NCI-H1092 treated with DMSO at 0.1 percent for 48 hours (cell line): ENCODE measurements at regions not wholly inside any gene's neighbourhood (a gene's known extent, or its start where the extent isn't known, plus 50 kb on each side); places are given as distances from the start of the nearest gene placed in this dataset.
A peak's percentile ranks its signal among the peaks of the same experiment; 100 is the strongest.
"Not testable (repeated sequence)": the region's sequence is repeated elsewhere in the genome, so short reads cannot be mapped to it uniquely, and the experiment has no call there.

Source experiments
- DNase-seq: peaks from one replicate; lab custom pipeline; 2025; lab: John Stamatoyannopoulos, UW

DNA sequence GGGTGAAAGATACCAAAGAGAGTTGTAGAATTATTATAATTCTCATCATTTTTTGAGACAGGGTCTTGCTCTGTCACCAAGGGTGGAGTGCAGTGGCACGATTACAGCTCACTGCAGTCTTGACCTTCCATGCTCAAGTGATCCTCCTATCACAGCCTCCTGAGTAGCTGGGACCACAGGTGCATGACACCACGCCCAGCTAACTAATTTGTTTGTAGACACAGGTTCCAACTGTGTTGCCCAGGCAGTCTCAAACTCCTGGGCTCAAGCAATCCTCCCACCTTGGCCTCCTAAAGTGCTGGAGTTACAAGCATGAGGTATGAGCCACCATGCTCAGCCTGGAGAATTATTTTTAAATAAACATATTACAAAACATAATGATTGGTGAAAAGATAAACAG is 92.8 kb upstream of the MSH6 start:
- DNase-seq, result no peak

DNA sequence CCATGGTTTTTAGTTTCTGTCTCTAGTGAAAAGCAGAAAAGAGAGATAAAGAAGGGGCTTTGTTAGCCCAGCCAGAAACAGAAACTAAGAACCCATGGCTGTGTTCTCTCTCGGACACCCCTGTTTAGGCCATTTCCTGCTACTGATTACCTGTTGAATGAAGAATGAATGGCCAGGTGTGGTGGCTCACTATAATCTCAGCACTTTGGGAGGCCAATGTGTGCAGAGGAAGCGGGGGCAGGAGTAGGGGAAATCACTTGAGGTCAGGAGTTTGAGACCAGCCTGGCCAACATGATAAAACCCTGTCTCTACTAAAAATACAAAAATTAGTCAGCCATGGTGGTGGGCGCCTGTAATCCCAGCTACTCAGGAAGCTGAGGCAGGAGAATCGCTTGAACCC is 93.8 kb upstream of the MSH6 start:
- DNase-seq, result not testable (repeated sequence)

DNA sequence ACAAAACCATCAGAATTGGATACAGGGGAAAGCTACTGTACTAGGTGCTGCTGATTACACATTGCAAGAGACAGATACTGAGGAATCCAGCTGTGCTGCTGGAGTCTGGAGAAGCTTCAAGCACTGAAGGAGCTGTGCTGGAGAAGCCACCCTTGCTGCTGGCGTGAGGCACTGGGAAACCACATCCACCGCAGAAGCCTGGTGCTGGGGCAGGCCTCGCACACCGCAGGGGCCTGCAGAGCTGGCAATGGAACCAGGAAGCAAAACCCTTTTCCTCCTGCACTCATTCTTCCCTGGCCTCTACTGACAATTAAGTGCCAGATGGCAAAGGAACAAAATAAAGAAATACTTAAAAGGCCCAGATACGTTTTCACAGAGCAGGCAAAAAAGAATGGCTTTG is 94.4 kb upstream of the MSH6 start:
- DNase-seq, result peak; percentile 8

DNA sequence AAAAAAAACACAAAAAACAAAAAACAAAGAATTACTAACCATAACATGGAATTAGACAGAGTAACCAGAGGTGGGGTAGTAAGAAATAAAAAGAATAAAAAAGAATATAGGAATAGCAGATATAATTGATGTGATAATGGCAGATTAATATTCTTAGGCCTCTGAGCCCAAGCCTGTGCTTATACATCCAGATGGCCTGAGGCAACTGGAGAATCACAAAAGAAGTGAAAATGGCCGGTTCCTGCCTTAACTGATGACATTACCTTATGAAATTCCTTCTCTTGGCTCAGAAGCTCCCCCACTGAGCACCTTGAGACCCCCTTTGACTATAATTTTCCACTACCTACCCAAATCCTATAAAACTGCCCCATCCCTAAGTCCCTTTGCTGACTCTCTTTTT is 95.1 kb upstream of the MSH6 start:
- DNase-seq, result no peak

DNA sequence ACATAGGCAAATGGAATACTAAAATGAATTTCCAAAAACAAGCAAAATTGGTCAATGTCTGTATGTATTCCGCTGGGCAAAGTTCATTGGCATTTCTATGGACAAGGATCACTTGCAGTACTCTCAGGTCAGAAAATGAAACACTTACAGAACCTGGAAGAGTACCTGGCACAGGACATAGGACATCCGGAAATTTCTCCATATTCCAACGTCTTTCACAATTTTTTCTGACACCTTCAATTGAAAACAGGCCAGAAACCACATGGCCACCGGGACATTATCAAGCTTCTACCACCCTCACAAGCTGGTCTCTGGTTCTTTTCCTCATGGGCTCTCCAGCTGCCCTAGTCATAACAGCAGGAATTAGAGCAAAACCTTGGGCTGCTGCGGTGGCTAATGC is 96.9 kb upstream of the MSH6 start:
- DNase-seq, result no peak

DNA sequence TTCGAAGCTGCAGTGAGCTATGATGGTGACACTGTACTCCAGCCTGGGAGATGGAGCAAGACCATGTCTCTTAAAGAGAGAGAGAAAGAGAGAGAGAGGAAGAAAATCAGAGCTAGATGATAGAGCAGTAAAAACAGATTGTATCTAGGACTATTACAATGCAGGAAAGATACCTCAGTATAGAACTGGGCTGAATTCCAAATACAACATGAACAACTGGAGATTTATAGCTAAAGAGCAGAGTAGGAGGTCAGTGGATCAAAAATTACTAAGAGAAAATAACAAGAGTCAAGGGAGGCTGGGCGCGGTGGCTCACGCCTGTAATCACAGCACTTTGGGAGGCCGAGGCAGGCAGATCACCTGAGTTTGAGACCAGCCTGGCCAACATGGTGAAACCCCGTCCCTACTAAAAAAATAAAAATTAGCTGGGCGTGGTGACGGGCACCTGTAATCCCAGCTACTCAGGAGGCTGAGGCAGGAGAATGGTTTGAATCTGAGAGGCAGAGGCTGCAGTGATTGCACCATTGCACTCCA is 100.7 kb upstream of the MSH6 start:
- no peak for DNase-seq

DNA sequence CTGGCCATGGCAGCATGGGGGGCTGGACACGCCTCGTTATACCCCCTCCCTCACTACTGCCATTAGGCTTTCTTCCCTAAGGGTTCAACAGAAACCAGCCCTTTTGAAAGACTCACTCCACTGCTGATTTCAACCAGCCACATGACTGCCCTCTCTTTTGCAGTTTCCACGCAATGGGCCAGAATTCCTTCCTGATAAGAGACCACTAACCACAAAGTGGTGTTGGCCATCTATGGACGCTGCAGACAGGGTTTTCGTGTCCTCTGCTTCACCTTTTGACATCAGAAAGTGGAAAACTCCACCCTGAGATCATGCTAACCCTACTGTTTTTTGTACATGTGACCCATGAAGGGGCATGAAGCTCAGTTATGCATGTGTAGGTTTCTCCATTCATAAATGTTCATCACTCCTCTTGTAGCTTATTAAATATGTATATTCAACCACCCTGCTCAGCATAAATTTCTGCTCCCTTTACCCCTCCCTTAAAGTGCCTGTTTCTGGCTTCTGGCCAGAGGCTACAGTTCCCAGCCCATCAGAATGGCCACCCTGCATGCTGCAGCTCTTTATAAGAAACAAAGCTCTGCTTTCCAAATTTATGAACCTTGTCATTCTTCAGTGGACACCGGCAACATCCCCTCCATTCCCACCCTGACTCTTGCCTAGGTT is 105.6 kb upstream of the KCNK12 start:
- no peak for DNase-seq

DNA sequence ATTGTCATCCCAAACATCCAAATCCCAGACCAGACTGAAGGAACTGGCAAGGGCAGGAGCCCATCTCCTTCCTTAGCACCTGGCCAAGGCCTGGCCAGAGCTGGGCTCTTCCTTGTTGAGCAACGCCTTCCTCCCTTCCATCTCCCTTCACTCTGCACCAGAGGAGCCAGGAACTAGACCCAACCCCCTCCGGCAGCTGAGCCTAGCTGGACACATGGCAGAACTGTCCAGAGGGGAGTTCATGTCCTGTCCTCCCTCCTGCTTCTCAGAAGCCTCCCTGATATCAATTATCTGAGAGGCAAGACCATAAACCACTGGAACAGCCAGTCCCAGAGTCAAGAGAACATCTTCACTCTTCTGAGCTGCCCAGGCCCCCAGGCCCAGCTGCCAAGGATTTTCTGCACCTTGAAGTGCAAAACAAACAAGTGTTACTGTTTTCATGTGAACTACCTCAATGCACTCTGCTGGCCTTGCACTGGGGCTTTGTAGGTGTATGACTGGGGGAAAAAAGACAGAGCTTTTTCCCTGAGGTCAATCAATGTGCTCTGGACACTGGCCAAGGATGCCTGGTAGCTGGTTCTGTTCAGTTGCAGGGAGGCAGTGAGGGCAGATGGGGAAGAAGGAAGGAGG is 104.5 kb upstream of the KCNK12 start:
- DNase-seq, result no peak

DNA sequence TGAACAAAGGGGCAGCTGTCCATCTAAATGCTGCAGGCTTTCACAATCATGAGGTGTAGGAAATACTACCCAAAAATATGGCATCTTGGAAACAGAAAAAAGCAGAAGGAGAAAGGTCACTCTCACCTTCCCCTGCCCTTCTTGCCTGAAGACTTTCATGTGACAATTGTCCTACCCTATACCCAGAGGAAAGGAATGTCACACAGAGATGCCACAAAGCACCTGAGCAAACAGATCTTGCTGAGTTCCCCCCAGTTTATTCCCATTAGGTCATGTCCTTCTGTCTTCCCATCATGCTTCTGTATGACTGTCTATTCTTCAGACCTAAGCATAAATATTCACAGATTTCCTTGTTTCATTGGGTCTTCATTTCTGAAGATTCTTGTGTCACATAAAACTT is 95.5 kb upstream of the KCNK12 start:
- no peak for DNase-seq

DNA sequence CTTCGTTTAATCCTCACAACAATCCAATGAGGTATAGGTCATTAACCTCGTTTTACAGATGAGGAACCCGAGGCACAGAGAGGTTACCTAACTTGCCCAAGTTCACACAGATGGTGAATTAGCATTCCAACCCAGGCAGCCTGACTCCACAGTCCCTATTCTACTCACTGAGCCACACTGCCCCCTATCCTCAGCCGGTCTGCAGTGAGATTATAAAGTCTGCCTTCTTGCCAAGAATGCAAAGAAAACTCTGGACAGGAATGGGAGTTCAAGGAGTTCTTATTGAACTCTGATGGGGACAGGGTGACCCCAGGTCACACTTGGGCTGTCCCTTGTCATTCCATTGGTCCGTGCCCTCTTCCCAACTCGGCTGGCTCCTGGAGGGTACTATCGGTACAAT is 94.0 kb upstream of the KCNK12 start:
- DNase-seq, result no peak

DNA sequence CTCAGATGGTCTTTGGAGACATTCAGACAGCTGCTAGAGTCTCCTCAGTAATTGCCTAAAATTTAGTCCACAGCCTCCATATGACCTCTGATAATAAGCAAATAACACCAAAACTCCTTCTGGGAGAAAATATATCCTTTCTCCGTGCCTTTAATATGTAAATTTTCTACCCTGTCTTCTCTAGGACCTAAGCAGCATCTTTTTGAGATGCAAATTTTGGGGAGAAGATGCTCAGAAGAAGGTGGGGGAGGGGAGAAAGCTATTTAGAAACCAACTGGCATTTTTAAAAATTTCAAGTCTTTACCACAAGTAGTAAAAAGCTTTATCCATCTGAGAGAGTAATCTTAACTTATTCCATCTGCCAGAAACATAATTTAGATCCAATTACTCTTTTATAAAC is 91.8 kb upstream of the KCNK12 start:
- DNase-seq, result no peak

DNA sequence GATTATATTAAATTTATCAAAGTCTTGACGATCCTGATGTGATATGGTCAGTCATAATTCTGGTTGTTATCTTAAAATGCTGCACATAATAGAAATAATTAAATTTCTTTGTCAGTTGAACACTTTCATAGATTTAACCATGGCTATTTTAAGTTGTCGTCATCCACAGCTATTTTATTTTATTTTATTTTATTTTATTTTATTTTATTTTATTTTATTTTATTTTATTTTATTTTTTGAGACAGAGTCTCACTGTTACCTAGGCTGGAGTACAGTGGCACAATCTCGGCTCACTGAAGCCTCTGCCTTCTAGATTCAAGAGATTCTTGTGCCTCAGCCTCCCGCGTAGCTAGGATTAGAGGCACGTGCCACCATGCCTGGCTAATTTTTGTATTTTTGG is 90.5 kb upstream of the KCNK12 start:
- DNase-seq, result no peak

DNA sequence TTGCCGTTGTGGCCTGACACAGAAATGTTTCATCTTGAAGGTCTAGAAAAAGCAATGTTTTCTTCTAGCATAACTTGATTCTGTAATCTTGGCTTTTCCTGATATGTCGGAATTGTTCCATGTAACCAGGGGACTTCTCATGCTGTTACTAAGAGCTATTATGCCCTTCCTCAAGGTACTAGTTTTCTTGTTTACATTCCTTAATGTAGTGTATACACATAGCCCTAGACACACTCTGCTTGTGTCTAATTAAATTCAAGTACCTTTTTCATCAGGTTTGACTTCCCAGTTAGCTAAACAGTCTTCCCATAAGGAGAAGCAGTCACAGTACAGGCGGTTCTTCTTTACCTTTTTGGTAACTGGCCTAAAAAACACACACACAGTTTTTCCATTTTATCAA is 89.4 kb upstream of the KCNK12 start:
- no peak for DNase-seq

DNA sequence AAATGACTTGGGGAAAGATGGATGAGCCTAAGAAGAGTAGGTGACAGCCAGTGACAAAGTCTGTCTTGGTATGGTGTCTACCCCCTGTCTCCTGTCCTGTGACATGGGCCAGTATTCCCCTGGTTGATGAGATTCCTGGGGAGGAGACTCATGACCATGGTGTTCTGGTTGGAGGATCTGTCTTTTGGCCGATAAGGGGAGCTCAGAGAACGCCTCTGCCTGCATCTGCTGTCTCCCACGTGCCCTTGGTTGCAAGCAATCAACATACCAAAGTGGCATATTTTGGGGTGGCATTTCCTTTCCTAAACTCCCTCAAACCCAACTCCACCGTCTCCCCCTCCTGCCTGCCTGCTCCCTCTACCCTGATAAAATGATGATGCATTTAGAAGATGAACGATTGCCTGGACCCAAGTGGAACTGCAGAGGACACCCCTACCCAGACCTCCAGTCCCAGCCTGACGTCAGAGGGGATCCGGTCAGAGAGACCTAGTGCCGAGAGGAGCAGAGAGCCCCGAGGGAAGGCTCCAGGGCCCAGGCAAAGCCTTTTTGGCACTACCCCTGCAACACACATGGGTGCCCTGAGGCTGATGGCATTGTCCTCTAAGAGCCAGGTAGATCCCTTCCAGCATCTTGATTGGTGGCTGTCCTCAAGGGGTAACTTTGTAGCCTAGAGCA is 88.0 kb upstream of the KCNK12 start:
- no peak for DNase-seq

DNA sequence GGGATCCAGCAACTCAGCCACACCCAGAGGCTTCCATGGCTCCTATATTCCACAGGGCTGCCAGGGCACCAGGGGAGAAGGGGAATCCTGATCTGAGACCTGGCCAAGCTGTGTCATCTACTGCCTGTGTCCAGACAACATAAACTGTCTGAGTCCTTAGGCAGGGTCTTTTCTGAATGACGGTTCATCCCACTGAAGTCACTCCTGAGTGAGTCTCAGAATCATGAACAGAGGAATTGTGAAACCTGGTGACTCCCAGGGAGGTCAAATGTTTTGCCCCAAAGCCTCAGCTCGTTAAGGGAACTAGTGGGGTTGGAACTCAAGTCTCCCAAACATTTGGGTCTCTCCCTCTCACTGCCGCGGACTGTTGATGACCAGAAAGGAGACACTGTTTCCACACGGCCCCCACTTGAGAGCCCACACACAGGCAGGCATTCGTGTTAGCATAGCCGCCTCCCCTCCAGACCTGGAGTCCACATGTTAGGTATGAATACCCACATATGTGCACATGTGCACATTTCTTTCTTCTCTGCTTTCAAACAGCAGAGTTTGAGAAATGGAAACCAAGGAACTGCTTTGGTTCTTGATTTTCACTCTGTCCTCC is 87.2 kb upstream of the KCNK12 start:
- no peak for DNase-seq

DNA sequence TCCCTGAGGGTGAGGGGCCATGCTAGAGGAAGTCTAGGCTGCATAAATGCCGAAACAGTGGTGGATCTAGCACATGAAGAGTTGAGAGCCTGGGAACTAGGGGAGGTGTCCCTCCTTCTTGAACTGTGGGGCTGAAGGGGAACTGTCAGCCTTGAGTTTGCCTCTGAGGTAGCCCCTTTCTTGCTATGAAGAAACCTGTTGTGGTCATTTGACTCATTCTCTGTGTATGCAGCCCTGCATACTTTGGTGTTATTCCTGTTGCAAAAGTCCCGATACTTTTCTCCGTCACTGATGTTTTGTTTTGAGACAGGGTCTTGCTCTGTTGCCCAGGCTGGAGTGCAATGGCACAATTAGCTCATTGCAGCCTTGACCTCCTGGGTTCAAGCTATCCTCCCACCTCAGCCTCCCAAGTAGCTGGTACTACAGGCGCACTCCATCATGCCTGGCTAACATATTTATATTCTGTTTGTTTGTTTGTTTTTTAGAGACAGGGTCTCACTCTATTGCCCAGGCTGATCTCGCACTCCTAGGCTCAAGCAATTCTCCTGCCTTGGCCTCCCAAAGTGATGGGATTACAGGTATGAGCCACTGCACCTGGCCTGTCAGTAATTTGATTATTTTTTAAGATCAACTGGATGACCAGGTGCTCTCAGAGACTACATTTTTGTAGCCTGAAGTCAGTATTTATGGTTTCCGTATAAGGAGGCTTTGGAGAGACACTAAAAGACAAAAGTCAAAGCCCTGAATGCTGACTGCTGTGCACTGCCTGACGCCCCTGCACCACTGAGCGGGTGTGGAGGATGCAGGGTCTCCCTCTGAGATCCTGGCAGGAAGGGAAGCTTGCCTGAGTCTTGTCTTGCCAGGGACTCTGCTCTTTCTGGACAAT is 86.2 kb upstream of the KCNK12 start:
- DNase-seq, result no peak

DNA sequence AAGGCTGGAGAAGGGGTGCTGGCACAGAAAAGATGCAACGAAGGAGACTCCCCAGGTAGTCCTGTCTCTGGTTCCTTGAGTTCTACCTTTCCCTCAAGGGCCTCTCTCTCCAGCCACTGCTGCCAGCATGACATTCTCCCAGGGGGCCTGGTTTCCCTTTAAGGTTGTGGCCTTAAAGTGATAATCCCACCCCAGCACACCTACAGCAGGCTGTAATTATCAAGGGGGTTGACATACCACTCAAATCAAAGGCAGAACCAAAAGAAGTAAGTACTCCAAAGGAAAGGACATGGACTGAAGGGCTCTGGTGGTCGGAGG is 84.7 kb upstream of the KCNK12 start:
- no peak for DNase-seq

DNA sequence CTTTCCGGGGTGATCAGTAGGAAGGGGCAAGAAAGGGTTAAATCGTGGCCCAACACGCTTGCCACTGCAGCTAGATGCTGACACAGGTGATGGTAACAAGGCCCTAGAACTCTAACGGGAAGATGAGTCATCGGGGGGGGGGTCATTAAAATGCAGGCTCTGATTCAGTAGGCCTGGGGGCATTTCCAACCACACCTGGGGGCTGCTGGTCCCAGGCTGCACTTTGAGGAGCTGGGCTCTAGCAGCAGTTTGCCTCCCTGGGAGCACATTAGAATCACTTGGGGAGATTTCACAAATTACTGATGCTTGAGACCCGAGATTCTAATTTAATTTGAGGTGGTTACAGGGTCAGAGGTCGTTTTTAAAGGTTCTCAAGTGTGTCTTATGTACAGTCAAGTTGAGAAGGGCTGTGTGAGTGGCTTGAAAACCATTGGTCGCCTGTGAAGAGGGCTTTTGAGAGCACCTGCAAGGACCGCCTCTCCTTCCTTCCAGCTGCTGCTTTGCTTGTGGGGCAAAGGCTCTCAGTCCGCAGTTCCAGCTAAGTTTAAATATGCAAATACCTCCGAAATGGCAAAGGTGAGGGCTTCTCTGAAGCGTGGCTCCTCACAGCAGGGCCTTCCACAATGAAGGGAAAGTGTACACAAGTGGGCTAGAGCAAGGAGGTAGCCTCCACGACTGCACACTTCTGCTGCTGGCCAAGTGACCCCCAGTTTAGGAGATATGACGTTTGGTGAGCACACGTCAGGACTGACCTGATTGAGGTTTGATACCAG is 84.2 kb upstream of the KCNK12 start:
- DNase-seq, result no peak

DNA sequence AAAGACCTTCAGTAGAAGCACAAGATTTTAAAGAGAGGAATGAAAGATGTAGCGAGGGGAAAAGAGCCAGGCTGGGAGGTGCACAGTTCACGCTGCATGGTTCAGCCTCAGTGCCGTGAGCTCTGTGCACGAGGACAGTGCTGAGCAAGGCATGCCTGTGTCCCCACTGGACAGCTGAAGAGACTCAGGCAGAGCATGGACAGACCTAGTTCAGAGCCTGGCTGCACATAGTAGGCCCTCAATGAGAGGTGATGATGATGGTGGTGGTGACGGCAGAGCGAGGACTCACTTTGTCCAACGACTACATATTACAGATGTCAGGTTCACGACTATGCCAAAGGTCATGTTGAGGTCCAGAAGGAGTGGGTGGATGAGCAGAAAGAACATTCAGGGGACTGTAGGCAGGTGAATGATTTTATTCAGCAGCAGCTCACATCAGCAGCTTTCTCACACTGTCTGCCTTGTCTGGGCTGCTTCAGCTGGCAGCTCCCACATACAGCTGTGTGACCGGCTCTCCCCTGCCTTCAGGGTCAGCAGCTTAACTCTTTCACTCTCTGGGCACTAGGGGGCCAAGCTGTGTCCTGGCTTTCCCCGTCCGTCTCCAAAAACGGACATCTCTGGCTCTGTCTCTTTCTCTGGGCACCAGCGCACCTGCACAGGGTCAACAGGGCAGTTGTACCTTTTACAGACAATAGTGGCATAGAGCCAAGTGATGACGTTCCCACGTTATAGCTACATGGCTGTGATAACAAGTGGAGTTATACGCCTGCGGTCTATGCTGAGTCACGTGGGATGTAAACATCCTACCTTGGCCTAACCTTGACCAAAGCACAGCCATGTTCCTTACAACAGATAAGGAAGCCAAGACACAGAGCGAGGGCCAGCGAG is 83.4 kb upstream of the KCNK12 start:
- peak; percentile 16 for DNase-seq

DNA sequence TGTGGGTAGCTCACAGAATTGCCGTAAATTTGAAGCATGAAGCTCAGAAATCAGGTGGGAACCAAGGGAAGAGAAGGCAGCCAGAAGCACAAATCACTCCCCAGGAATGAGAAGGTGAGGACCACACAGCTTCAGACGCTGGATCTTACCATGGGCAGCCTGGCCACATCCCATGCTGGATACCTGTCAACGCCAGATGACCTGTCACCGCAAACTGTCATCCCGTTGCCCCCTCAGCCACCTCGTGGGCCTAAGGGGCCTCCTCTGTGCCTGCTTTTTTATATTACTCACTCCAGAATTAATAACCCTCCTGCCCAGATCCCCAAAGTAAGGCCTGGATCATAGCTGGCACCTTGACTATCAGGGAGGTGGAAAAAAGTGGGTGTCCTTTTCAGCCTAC is 82.3 kb upstream of the KCNK12 start:
- no peak for DNase-seq
